Transverse colon (tissue), 4 donors: ENCODE measurements at regions not wholly inside any gene's neighbourhood (a gene's known extent, or its start where the extent isn't known, plus 50 kb on each side); places are given as distances from the start of the nearest gene placed in this dataset.

Experiments used
- DNase-seq: peaks from one replicate; pipeline ENCODE4 v3.0.0-alpha.2; 2019
- H3K27ac ChIP-seq, 4 donors: fragments of 200-600 bp; sonication (generic); 2 replicates each; pipeline ENCODE4 v1.5.1; 2016 to 2018; ENCODE audit warnings: inconsistent platforms in 4 of 4
- H3K27me3 ChIP-seq: fragments of 200-600 bp; sonication (generic); 2 replicates; pipeline ENCODE4 v1.5.1; 2017; ENCODE audit warnings: inconsistent platforms
- H3K36me3 ChIP-seq, 4 donors: fragments of 200-600 bp; sonication (generic); 2 replicates each; pipeline ENCODE4 v1.5.1; 2017 to 2019; ENCODE audit warnings: inconsistent platforms in 4 of 4
- H3K4me1 ChIP-seq, 4 donors: fragments of 200-600 bp; sonication (generic); 2 replicates each; pipeline ENCODE4 v1.5.1; 2017 to 2020; ENCODE audit warnings: inconsistent platforms in 4 of 4
- H3K4me3 ChIP-seq, 4 donors: fragments of 200-600 bp; sonication (generic); 1 replicate in 1 of 4; 2 replicates in 3 of 4; pipeline versions ENCODE4 v1.5.1 to v1.6.1; 2017 to 2019; ENCODE audit warnings: inconsistent platforms in 4 of 4
- H3K9me3 ChIP-seq, 2 donors: fragments of 200-600 bp; sonication (generic); 2 replicates each; pipeline ENCODE4 v1.5.1; 2017 to 2019; ENCODE audit warnings: inconsistent platforms in 2 of 2
- CTCF ChIP-seq, 5 experiments: fragments of 200-600 bp in 3 of 5; fragments of 450-650 bp in 2 of 5; sonication (generic) in 3 of 5; IDR thresholded peaks; 1 replicate in 2 of 5; 2 replicates in 3 of 5; pipeline ENCODE4 v1.5.1; 2016 to 2017; ENCODE audit warnings: antibody characterized with exemption in 5 of 5, inconsistent platforms in 3 of 5, mild to moderate bottlenecking in 2 of 5, moderate library complexity in 1 of 5
- EP300 ChIP-seq: sonication (generic); formaldehyde crosslinking; IDR thresholded peaks from one replicate; pipeline ENCODE4 v1.6.1; 2017; ENCODE audit warnings: antibody characterized with exemption, low read depth
- POLR2A ChIP-seq: fragments of 450-650 bp; IDR thresholded peaks from one replicate; pipeline ENCODE4 v1.6.1; 2016; ENCODE audit warnings: antibody characterized with exemption, mild to moderate bottlenecking, moderate library complexity
- POLR2AphosphoS5 ChIP-seq, 3 donors: sonication (generic); formaldehyde crosslinking; IDR thresholded peaks; one replicate each; pipeline ENCODE4 v1.6.1; 2016; ENCODE audit warnings: antibody characterized with exemption in 3 of 3
- WGBS, 2 donors: methylation state at CpG; one replicate each; pipeline ENCODE4 v1.1.5; 2018; ENCODE audit warnings: low coverage in 1 of 2; 5-methylcytosine and 5-hydroxymethylcytosine counted together
- in situ Hi-C, 4 donors: fragments of 200-750 bp; cut with MboI; loops; one replicate each; pipeline versions ENCODE4 v1.15.0 to v1.15.1; 2017; ENCODE audit warnings: low sequenced_read_pairs in 3 of 4, low pct_ligation_motif_present in 1 of 4, low pct_unique_long_range_greater_than_20kb in 1 of 4
- intact Hi-C: fragments of 100-400 bp; cut with DNase I; formaldehyde crosslinking; loops from one replicate; pipeline ENCODE4 v1.15.1; 2023; ENCODE audit warnings: low total_unique reads

- DNase-seq: no peak
- Histone ChIP-seq H3K27me3 (no peaks in the 10 kb centered on the region), H3K27ac (no peak overlapping the region), H3K36me3 (no peaks in the 10 kb centered on the region), H3K9me3 (no peaks in the 10 kb centered on the region), H3K4me3 (no peak overlapping the region), H3K4me1 (no peaks in the 10 kb centered on the region)
- intact Hi-C loops: no loop called here
- 64 to 77% methylated on average over 5 of the region's 5 CpGs for WGBS, 2 donors
- in situ Hi-C loops: no loop called here
- no peak for TF ChIP-seq EP300
- no peak for TF ChIP-seq POLR2A
- no peak for TF ChIP-seq CTCF (IDR thresholded peaks at IDR 0.05)
- no peak for TF ChIP-seq POLR2AphosphoS5 (IDR thresholded peaks at IDR 0.05)
Observed at GRCh38 chr2:145909175-145909755, 1389.3 kb upstream of the ZEB2 start.

GRCh38 chr2:145906354-145906753 lies 1386.4 kb upstream of the ZEB2 start:
- Histone ChIP-seq H3K9me3 (no peaks in the 10 kb centered on the region), H3K27ac (no peak overlapping the region), H3K36me3 (no peaks in the 10 kb centered on the region), H3K4me1 (no peaks in the 10 kb centered on the region), H3K27me3 (no peaks in the 10 kb centered on the region), H3K4me3 (no peak overlapping the region)
- WGBS, 2 donors: 71 to 80% methylated on average over 1 of the region's 1 CpG
- intact Hi-C loops: loop anchor here (2.0 kb wide), 1 partner anchor 42 kb away; no protein-coding TSS in a partner anchor
- no peak for DNase-seq
- TF ChIP-seq EP300 (no peak), POLR2A (no peak), CTCF (IDR thresholded peaks at IDR 0.05) (no peak), POLR2AphosphoS5 (IDR thresholded peaks at IDR 0.05) (no peak)
- in situ Hi-C loops: no loop called here

GRCh38 chr2:145905371-145905770 lies 1385.5 kb upstream of the ZEB2 start:
- Histone ChIP-seq H3K4me1 (no peaks in the 10 kb centered on the region), H3K36me3 (no peaks in the 10 kb centered on the region), H3K27me3 (no peaks in the 10 kb centered on the region), H3K4me3 (no peak overlapping the region), H3K9me3 (no peaks in the 10 kb centered on the region), H3K27ac (no peak overlapping the region)
- intact Hi-C loops (no loop called here), in situ Hi-C loops (no loop called here)
- no peak for DNase-seq
- 80 to 82% methylated on average over 1 of the region's 1 CpG for WGBS, 2 donors
- TF ChIP-seq POLR2AphosphoS5 (IDR thresholded peaks at IDR 0.05): no peak
- no peak for TF ChIP-seq CTCF (IDR thresholded peaks at IDR 0.05)
- TF ChIP-seq POLR2A: no peak
- TF ChIP-seq EP300: no peak

GRCh38 chr2:145897151-145897550 lies 1377.2 kb upstream of the ZEB2 start:
- Histone ChIP-seq H3K9me3 (no peaks in the 10 kb centered on the region), H3K36me3 (no peaks in the 10 kb centered on the region), H3K4me3 (no peak overlapping the region), H3K4me1 (no peaks in the 10 kb centered on the region), H3K27ac (no peak overlapping the region), H3K27me3 (no peaks in the 10 kb centered on the region)
- WGBS, 2 donors: 81 to 83% methylated on average over 4 to 6 of the region's 6 CpGs
- no peak for TF ChIP-seq POLR2A
- no peak for TF ChIP-seq CTCF (IDR thresholded peaks at IDR 0.05)
- no peak for TF ChIP-seq POLR2AphosphoS5 (IDR thresholded peaks at IDR 0.05)
- no peak for TF ChIP-seq EP300
- no peak for DNase-seq
- intact Hi-C loops (no loop called here), in situ Hi-C loops (no loop called here)
